ENCODE measurements at regions not wholly inside any gene's neighbourhood (a gene's known extent, or its start where the extent isn't known, plus 50 kb on each side); places are given as distances from the start of the nearest gene placed in this dataset.

DNA sequence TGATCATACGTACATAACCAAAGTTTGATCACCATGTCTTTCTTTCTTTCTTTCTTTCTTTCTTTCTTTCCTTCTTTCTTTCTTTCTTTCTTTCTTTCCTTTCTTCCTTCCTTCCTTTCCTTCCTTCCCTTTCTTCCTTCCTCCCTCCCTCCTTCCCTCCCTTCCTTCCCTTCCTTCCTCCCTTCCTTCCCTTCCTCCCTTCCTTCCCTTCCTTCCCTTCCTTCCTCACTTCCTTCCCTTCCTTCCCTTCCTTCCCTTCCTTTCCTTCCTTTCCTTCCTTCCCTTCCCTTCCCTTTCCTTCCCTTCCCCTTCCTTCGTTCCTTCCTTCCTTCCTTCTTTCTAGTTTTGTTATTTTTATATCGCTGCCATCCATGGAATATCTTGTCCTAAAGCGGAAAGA is 406.7 kb upstream of the DDX18 start:
- TF ChIP-seq, protein P1, sequence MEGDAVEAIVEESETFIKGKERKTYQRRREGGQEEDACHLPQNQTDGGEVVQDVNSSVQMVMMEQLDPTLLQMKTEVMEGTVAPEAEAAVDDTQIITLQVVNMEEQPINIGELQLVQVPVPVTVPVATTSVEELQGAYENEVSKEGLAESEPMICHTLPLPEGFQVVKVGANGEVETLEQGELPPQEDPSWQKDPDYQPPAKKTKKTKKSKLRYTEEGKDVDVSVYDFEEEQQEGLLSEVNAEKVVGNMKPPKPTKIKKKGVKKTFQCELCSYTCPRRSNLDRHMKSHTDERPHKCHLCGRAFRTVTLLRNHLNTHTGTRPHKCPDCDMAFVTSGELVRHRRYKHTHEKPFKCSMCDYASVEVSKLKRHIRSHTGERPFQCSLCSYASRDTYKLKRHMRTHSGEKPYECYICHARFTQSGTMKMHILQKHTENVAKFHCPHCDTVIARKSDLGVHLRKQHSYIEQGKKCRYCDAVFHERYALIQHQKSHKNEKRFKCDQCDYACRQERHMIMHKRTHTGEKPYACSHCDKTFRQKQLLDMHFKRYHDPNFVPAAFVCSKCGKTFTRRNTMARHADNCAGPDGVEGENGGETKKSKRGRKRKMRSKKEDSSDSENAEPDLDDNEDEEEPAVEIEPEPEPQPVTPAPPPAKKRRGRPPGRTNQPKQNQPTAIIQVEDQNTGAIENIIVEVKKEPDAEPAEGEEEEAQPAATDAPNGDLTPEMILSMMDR (conservative IDR thresholded peaks at IDR 0.05; ENCODE audit: low read length), result no peak
- TF ChIP-seq EZH2phosphoT487 (IDR thresholded peaks at IDR 0.05; ENCODE audit: borderline replicate concordance, low read depth, low read length), result no peak
